ENCODE measurements at regions not wholly inside any gene's neighbourhood (a gene's known extent, or its start where the extent isn't known, plus 50 kb on each side); places are given as distances from the start of the nearest gene placed in this dataset.

GRCh38 chr19:23541991-23542390 is 145.0 kb downstream of the ZNF675 start:
- TF ChIP-seq REST (IDR thresholded peaks at IDR 0.05; ENCODE audit: unreplicated experiment) = no peak
- no peak for TF ChIP-seq CREB1 (CRISPR knock-in tag; IDR thresholded peaks at IDR 0.05; ENCODE audit: low read depth)
- TF ChIP-seq EZH2 (IDR thresholded peaks at IDR 0.05; ENCODE audit: low read depth, unreplicated experiment) = no peak
- TF ChIP-seq CTCF (conservative IDR thresholded peaks at IDR 0.05; ENCODE audit: low read depth in 2 of 2) = no peak
- TF ChIP-seq POLR2AphosphoS5 (IDR thresholded peaks at IDR 0.05; ENCODE audit: low read depth) = no peak
- TF ChIP-seq JUNB (IDR thresholded peaks at IDR 0.05; ENCODE audit: unreplicated experiment) = no peak
- no peak for TF ChIP-seq EZH2phosphoT487 (IDR thresholded peaks at IDR 0.05; ENCODE audit: unreplicated experiment)
- TF ChIP-seq ZNF462 (CRISPR knock-in tag; IDR thresholded peaks at IDR 0.05) = no peak
- TF ChIP-seq ETS1 (IDR thresholded peaks at IDR 0.05) = no peak
